Right atrium auricular region (tissue), 2 donors: ENCODE measurements at regions not wholly inside any gene's neighbourhood (a gene's known extent, or its start where the extent isn't known, plus 50 kb on each side); places are given as distances from the start of the nearest gene placed in this dataset.

ENCODE experiments used
- DNase-seq: peaks from one replicate; pipeline ENCODE4 v3.0.0-alpha.2; 2019; ENCODE audit warnings: low spot score
- H3K27ac ChIP-seq, 2 donors: fragments of 200-600 bp; sonication (generic); 1 replicate in 1 of 2; 2 replicates in 1 of 2; pipeline ENCODE4 v1.5.1; 2016 to 2019
- H3K27me3 ChIP-seq, 2 donors: fragments of 200-600 bp; sonication (generic); one replicate each; pipeline versions ENCODE4 v1.5.1 to v1.6.0; 2017 to 2019
- H3K36me3 ChIP-seq: fragments of 200-600 bp; sonication (generic); one replicate; pipeline ENCODE4 v1.5.1; 2016
- H3K4me1 ChIP-seq, 2 donors: fragments of 200-600 bp; sonication (generic); one replicate each; pipeline versions ENCODE4 v1.5.1 to v1.6.0; 2017 to 2019
- H3K4me3 ChIP-seq, 2 donors: fragments of 200-600 bp; sonication (generic); 1 replicate in 1 of 2; 2 replicates in 1 of 2; pipeline ENCODE4 v1.5.1; 2017 to 2019; ENCODE audit warnings: mild to moderate bottlenecking in 1 of 2, moderate library complexity in 1 of 2
- H3K9me3 ChIP-seq, 2 donors: fragments of 200-600 bp; sonication (generic); one replicate each; pipeline ENCODE4 v1.5.1; 2019
- CTCF ChIP-seq, 2 donors: fragments of 200-600 bp; sonication (generic); IDR thresholded peaks; one replicate each; pipeline ENCODE4 v1.5.1; 2019; ENCODE audit warnings: antibody characterized with exemption in 2 of 2

- no peak for TF ChIP-seq CTCF (IDR thresholded peaks at IDR 0.05)
- Histone ChIP-seq H3K9me3 (no peaks in the 10 kb centered on the region), H3K27ac (no peak overlapping the region), H3K4me1 (peaks cover 0 to 9% of the 10 kb centered on the region in 2 donors), H3K27me3 (no peaks in the 10 kb centered on the region), H3K4me3 (no peak overlapping the region), H3K36me3 (no peaks in the 10 kb centered on the region)
- DNase-seq, result no peak
Observed at GRCh38 chr1:235024711-235025421, 103.8 kb downstream of the TOMM20 start.

GRCh38 chr1:235023711-235024439 is 104.8 kb downstream of the TOMM20 start:
- Histone ChIP-seq H3K36me3 (no peaks in the 10 kb centered on the region), H3K27ac (no peak overlapping the region), H3K4me3 (no peak overlapping the region), H3K4me1 (peaks cover 0 to 9% of the 10 kb centered on the region in 2 donors), H3K9me3 (no peaks in the 10 kb centered on the region), H3K27me3 (no peaks in the 10 kb centered on the region)
- no peak for TF ChIP-seq CTCF (IDR thresholded peaks at IDR 0.05)
- no peak for DNase-seq

GRCh38 chr1:235022981-235023710 is 105.5 kb downstream of the TOMM20 start:
- H3K27ac ChIP-seq, result peak overlapping the region; percentile 9 to 37
- H3K4me1 ChIP-seq, result peaks cover 0 to 9% of the 10 kb centered on the region in 2 donors
- no peak for TF ChIP-seq CTCF (IDR thresholded peaks at IDR 0.05)
- H3K36me3 ChIP-seq, result no peaks in the 10 kb centered on the region
- no peaks in the 10 kb centered on the region for H3K27me3 ChIP-seq
- DNase-seq, result no peak
- no peaks in the 10 kb centered on the region for H3K9me3 ChIP-seq
- no peak overlapping the region for H3K4me3 ChIP-seq

GRCh38 chr1:235022341-235022980 is 106.2 kb downstream of the TOMM20 start:
- H3K27ac ChIP-seq, result peak overlapping the region; percentile 9 to 37
- H3K27me3 ChIP-seq, result no peaks in the 10 kb centered on the region
- H3K36me3 ChIP-seq, result no peaks in the 10 kb centered on the region
- no peak for DNase-seq
- no peaks in the 10 kb centered on the region for H3K9me3 ChIP-seq
- H3K4me3 ChIP-seq, result no peak overlapping the region
- peaks cover 0 to 9% of the 10 kb centered on the region in 2 donors for H3K4me1 ChIP-seq
- no peak for TF ChIP-seq CTCF (IDR thresholded peaks at IDR 0.05)

GRCh38 chr1:235021815-235022214 is 106.8 kb downstream of the TOMM20 start:
- TF ChIP-seq CTCF (IDR thresholded peaks at IDR 0.05), result no peak
- Histone ChIP-seq H3K27ac (peak overlapping the region in 1 of 2 donors; percentile 9), H3K4me3 (no peak overlapping the region), H3K27me3 (no peaks in the 10 kb centered on the region), H3K4me1 (peaks cover 0 to 9% of the 10 kb centered on the region in 2 donors), H3K9me3 (no peaks in the 10 kb centered on the region), H3K36me3 (no peaks in the 10 kb centered on the region)
- no peak for DNase-seq
